GM19455 (cell line): ENCODE measurements at regions not wholly inside any gene's neighbourhood (a gene's known extent, or its start where the extent isn't known, plus 50 kb on each side); places are given as distances from the start of the nearest gene placed in this dataset.
A peak's percentile ranks its signal among the peaks of the same experiment; 100 is the strongest.
"Not testable (repeated sequence)": the region's sequence is repeated elsewhere in the genome, so short reads cannot be mapped to it uniquely, and the experiment has no call there.

Experiments
- ATAC-seq: cut with Tn5 transposase; IDR thresholded peaks from one replicate; pipeline ENCODE4 v1.9.1; 2021; ENCODE audit not compliant: unreplicated experiment

DNA sequence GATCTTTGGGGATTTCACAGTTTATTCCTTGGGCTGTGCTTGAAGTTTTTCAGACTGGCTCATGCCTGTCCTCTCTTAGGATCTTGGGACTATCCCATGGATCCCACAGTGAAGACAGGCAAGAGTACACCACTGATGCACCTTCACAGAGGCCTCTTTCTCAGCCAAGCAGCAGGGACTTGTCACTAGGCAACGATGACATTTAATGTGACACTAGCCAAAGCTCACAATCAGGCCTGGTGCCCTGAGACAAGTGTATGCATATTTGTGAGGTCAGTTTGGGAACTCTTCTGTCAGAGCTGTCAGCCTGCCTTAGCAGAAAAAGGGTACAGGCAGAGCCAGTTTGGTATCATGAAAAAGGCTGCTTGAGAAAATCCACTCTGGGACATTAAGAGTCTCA lies 68.7 kb downstream of the RBMY1F start:
- ATAC-seq: not testable (repeated sequence)

DNA sequence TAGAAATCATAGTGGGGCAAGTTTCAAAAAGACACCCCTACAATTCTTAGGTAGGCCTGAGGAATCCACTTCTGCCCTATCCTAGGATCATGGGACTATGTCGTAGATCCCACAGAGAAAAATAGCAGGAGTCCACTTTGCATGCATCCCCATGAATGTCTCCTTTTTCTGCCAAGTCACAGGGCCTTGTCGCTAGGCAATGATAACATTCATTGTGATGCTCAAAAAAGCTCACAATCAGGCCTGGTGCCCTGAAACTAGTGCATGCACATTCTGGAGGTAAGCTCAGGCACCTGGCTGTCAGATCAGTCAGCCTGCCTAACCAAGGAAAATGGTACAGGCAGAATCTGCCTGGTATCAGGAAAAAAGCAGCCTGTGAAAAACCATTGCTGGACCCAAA lies 74.6 kb downstream of the RBMY1F start:
- not testable (repeated sequence) for ATAC-seq

DNA sequence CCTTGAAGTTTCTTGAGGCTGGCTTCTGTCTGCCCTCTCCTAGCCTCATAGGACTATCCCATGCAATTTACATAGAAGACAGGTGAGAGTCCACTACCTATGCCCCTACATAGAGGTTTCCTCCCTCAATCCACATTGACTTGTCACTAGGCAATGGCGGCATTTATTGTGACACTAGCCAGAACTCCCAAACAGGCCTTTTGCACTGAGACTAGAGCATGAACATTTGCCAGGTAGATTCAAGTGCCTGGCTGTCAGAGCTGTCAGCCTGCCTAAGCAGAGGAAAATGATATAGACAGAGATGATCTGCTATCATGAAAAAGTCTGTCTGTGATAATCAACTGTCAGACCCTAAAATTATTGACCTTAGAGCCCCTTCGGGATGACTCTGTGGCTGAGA lies 81.2 kb downstream of the RBMY1F start:
- ATAC-seq: not testable (repeated sequence)

DNA sequence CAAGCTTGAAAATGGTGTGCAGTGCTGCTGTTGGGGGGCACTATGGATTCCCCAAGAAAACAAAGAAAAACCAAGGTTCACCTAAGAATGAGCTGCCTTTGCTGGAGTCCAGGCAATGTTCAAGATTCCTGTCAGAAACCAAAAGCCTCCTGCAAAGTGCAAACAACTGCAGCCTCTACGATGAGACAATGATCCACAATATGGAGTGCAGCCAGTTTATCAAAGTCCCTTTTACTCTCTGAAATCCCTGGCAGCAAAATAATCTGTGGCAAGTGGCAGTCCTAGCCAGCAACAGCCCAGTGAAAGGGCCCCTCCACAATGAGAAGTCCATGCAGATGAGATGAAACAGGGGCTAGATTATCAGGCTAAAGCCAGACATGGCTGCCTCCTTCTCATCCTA lies 85.4 kb downstream of the RBMY1F start:
- not testable (repeated sequence) for ATAC-seq

DNA sequence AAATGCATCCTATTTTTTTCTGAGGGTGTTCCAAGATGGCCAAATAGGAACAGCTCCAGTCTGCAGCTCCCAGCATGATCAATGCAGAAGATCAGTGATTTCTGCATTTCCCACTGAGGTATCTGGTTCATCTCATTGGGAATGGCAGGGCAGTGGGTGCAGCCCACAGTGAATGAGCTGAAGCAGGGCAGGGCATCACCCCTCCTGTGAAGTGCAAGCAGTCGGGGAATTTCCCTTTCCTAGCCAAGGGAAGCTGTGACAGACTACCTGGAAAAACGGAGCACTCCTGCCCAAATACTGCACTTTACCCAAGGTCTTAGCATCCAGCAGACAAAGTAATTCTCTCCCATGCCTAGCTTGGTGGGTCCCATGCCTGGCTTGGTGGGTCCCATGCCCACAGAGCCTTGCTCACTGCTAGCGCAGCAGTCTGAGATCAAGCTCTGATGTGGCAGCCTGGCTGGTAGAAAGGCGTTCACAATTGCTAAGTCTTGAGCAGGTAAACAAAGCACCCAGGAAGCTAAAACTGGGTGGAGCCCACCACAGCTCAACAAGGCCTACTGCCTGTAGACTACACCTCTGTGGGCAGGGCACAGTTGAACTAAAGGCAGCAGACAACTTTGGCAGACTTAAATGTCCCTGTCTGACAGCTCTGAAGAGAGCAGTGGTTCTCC lies 96.6 kb downstream of the RBMY1F start:
- not testable (repeated sequence) for ATAC-seq

DNA sequence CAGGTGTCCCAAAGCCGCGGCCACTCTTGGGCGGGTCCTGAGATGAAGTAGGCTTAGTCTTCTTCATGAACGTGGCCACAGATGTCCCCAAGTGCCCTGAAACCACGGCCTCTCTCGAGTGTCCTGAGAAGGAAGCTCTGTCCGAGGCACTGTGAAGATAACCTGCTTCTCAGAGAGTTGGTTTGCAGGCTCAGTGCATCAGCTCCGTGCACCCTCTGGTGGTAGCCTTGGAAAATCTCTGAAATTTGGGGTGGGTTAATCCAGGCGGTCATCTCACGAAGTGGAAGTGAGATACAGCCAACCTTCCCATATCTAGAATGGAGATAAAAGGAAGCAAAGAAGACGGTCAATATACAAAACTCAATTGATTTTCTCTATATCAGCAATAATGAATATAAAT lies 110.5 kb downstream of the RBMY1F start:
- not testable (repeated sequence) for ATAC-seq

DNA sequence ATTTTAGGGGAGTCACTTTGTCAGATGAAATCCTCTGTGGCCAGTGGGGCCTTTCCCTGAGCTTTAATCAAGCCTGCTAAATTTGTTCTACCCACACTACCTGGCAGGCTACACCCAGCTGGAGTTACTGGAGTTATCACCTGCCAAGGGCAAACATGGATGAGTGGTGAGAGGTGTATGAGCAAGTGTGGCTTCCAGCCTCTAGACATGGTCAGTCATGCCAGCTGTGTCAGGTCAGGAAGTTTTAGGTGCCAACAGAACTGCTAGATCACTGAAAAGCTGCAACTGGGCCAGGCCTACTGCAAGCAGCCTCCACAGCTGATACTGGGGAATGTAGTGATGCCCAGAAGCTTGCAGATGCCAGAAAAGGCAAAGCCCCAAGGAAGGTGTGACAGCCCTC lies 122.6 kb downstream of the RBMY1F start:
- ATAC-seq: not testable (repeated sequence)

DNA sequence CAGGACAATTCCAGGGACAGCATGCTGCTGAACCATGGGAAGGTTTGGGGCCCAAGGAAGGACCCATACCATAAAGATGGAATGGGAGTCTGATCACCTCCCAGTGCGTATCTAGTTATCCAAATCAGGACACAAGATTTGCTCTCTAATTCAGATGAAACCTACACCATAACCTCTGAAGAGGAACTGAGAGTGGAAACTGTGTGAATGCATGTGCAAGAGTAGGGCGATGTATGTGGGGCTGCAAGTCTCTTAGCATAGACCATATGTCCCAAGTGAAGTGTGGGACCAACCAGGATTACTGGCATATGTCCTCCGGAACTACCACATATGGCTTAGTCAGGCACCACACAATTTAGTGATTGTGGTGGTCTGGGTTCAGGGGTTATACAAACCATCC lies 95.2 kb upstream of the RBMY1E start:
- ATAC-seq: not testable (repeated sequence)

DNA sequence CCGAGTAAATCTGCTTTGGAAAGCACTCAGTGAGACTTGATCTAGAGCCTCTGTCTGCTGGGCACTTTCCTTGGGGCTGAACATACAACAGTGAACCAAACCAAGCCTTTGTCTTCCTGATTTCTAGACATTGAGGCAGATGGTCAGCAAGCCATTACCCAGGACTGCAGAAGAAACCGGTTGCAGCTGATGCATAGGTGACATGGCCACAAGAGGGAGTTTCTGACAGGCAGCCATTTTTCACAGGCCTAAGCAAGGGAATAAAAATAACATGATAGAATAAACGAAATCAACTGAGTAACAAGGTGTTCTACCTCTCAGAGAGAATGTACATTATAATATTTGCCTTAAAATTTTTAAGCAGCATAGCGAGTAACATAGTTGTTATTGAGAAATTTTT lies 83.3 kb upstream of the RBMY1E start:
- not testable (repeated sequence) for ATAC-seq

DNA sequence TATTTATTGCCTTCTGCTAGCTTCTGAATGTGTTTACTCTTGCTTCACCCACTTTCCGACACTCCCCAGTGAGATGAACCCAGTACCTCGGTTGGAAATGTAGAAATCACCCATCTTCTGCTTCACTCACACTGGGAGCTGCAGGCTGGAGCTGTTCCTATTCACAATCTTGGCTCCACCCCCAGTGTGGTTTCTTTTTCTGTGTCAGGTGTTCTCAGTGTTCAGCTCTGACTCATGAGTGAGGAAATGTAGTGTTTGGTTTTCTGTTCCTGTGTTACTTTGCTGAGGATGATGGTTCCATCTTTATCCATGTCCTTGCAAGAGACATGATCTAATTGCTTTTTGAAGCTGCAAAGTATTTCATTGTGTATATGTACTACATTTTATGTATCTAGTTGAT lies 69.4 kb upstream of the RBMY1E start:
- peak; percentile 72 for ATAC-seq

DNA sequence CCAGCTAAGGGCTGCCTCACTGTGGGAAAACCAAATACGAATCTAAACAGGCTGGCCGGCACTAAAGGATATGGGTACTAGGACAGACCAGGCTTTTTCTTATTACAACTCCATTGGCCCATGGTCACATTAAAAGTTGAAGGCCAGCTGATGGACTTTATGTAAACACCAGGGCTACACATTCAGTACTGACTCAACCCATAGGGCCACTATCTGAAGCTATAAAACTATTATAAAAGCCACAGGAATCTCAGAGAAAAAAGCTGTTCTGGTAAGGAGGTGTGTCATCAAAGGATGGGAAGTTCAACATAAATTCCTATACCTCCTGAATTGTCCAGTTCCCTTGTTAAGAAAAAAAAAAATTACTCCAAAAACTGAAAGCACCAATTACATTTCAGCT lies 63.1 kb upstream of the RBMY1E start:
- not testable (repeated sequence) for ATAC-seq

DNA sequence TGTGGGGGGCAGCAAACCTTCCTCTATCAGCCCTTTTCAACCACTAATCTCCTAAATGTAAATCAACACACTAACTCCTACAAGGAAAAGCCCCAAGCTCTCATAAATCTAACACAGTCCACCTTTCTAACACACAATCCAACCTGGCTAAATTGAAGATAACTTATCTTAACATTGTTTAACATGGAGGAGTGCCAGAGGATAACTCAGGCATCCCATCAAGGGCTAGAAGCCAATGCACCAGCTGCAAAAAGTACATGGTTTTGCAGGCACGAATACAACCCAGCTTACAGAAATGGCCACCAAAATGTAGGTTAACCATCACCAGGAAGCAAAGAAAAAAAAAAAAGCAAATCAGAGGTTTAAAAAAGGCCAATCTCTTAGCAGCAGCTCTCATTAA lies 62.5 kb upstream of the RBMY1E start:
- ATAC-seq: not testable (repeated sequence)

DNA sequence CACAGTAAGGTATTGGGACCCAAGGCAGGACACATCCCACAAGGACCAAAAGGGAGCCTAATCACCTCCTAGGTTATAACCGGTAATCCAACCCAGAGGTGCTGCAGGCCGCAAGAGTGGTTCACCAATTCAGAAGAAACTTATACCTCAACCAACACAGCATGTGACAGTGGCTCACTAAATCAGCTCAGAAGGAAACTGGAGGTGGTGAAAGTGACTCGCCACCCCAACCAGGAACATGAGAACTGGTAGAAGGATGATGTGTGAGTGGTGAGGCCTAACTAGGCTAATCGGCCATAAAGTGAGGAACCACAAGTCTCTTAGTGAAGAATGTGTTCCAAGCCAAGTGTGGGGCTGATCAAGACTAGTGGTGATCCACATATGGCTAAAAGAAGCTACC lies 61.3 kb upstream of the RBMY1E start:
- not testable (repeated sequence) for ATAC-seq

DNA sequence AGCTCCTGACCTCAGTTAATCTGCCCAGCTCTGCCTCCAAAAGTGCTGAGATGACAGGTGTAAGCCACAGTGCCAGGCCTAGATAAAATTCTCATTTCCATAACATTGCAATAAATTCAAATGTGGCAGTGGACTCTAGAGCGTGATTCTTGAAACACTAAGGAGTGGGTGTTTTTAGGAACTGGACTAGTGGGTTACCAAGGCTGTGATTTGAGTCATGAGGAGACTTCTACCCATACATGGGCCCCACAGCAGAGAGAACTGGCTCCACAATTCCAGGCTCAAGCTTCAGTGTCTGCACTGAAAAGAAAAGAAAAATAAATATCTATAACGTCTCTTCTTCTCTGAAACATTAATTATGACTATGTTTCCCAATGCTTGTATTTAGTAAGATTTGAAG lies 60.4 kb upstream of the RBMY1E start:
- ATAC-seq: not testable (repeated sequence)
